ENCODE measurements at regions not wholly inside any gene's neighbourhood (a gene's known extent, or its start where the extent isn't known, plus 50 kb on each side); places are given as distances from the start of the nearest gene placed in this dataset.

DNA sequence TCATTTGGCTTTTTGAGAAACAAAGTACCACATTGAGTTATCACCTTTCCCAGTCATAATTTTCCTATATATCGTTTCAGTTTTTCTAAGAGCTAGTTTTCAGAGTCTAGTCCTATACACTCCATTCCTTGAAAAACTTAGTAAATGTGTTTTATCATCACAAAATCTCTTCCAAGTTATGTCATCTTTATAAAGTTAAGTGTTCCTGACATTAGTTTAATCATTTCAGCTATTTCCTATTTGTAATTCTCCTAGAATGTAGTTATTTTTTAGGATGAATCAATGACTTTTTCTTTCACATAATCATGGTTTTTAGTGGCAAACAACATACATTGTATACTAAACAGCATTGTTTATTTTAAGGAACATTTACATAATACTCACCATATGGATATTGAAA lies 191.7 kb upstream of the BET1 start:
- Histone ChIP-seq H3F3A (replicated peaks; ENCODE audit: low read depth) (no peaks in the 10 kb centered on the region), H3K79me2 (replicated peaks; ENCODE audit: insufficient read depth) (no peaks in the 10 kb centered on the region), H3K4me3 (no peak overlapping the region), H3K27me3 (ENCODE audit: insufficient read depth) (no peaks in the 10 kb centered on the region), H3K4me1 (ENCODE audit: insufficient read depth) (no peaks in the 10 kb centered on the region), H3K36me3 (ENCODE audit: insufficient read depth) (no peaks in the 10 kb centered on the region), H3K9me2 (ENCODE audit: insufficient read depth) (no peaks in the 10 kb centered on the region), H4K20me1 (replicated peaks; ENCODE audit: insufficient read depth) (no peaks in the 10 kb centered on the region), H2AFZ (no peak overlapping the region), H3K4me2 (no peak overlapping the region), H3K27ac (ENCODE audit: low read depth) (no peak overlapping the region)
- Mint-ChIP-seq H3K4me3 (no peak overlapping the region), H3K4me1 (peaks cover 4% of the 10 kb centered on the region), H3K27ac (no peak overlapping the region), H3K36me3 (ENCODE audit: low read depth) (peaks cover 5% of the 10 kb centered on the region; the same call in 2 of the 3 replicates), H3K27me3 (ENCODE audit: insufficient read depth, low read depth, poor library complexity) (no peaks in the 10 kb centered on the region), H3K9me3 (no peaks in the 10 kb centered on the region; the same call in 2 of the 3 replicates)
- ATAC-seq (no peak), DNase-seq (ENCODE audit: low spot score) (no peak)
- no peak for TF ChIP-seq POLR2AphosphoS5 (IDR thresholded peaks at IDR 0.05; ENCODE audit: low read depth)

DNA sequence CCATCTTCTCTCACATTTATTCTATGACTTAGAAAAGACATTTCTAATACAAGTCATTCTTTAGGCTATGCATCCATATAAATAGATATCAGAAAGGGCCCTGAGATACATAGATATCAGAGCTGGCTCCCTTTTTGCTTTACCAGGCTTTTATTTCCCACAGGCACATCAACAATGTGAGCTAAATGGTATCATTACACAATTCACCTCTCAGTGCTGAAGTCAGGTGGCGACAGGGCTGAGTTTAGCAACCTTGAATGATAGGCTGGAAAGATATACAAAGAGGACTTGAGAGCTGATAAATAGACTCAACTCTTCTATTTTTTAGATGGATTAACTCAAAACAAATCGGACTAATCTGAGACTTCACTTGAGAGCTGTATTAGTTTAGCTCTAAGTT lies 189.2 kb upstream of the COL1A2 start:
- Histone ChIP-seq H3K4me2 (no peak overlapping the region), H3K4me1 (ENCODE audit: insufficient read depth) (no peaks in the 10 kb centered on the region), H2AFZ (no peak overlapping the region), H4K20me1 (replicated peaks; ENCODE audit: insufficient read depth) (no peaks in the 10 kb centered on the region), H3K79me2 (replicated peaks; ENCODE audit: insufficient read depth) (no peaks in the 10 kb centered on the region), H3K27me3 (ENCODE audit: insufficient read depth) (no peaks in the 10 kb centered on the region), H3K9me2 (ENCODE audit: insufficient read depth) (no peaks in the 10 kb centered on the region; the same call in 1 of the 2 replicates), H3F3A (replicated peaks; ENCODE audit: low read depth) (no peaks in the 10 kb centered on the region), H3K36me3 (ENCODE audit: insufficient read depth) (no peaks in the 10 kb centered on the region), H3K4me3 (no peak overlapping the region), H3K27ac (ENCODE audit: low read depth) (no peak overlapping the region)
- Mint-ChIP-seq H3K4me3 (no peak overlapping the region), H3K27ac (no peak overlapping the region), H3K4me1 (no peaks in the 10 kb centered on the region), H3K27me3 (ENCODE audit: insufficient read depth, low read depth, poor library complexity) (peaks cover 2% of the 10 kb centered on the region), H3K36me3 (ENCODE audit: low read depth) (no peaks in the 10 kb centered on the region), H3K9me3 (no peaks in the 10 kb centered on the region)
- ATAC-seq (no peak), DNase-seq (ENCODE audit: low spot score) (no peak)
- no peak for TF ChIP-seq EZH2phosphoT487 (IDR thresholded peaks at IDR 0.05; ENCODE audit: unreplicated experiment)
- TF ChIP-seq EZH2 (IDR thresholded peaks at IDR 0.05; ENCODE audit: low read depth, unreplicated experiment) = no peak
- TF ChIP-seq, protein P1, sequence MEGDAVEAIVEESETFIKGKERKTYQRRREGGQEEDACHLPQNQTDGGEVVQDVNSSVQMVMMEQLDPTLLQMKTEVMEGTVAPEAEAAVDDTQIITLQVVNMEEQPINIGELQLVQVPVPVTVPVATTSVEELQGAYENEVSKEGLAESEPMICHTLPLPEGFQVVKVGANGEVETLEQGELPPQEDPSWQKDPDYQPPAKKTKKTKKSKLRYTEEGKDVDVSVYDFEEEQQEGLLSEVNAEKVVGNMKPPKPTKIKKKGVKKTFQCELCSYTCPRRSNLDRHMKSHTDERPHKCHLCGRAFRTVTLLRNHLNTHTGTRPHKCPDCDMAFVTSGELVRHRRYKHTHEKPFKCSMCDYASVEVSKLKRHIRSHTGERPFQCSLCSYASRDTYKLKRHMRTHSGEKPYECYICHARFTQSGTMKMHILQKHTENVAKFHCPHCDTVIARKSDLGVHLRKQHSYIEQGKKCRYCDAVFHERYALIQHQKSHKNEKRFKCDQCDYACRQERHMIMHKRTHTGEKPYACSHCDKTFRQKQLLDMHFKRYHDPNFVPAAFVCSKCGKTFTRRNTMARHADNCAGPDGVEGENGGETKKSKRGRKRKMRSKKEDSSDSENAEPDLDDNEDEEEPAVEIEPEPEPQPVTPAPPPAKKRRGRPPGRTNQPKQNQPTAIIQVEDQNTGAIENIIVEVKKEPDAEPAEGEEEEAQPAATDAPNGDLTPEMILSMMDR (conservative IDR thresholded peaks at IDR 0.05; ENCODE audit: low read depth in 2 of 2) = no peak
- no peak for TF ChIP-seq NANOG (IDR thresholded peaks at IDR 0.05; ENCODE audit: borderline replicate concordance)
- no peak for TF ChIP-seq ZNF331 (CRISPR knock-in tag; IDR thresholded peaks at IDR 0.05; ENCODE audit: low read depth)
- TF ChIP-seq, protein P2, sequence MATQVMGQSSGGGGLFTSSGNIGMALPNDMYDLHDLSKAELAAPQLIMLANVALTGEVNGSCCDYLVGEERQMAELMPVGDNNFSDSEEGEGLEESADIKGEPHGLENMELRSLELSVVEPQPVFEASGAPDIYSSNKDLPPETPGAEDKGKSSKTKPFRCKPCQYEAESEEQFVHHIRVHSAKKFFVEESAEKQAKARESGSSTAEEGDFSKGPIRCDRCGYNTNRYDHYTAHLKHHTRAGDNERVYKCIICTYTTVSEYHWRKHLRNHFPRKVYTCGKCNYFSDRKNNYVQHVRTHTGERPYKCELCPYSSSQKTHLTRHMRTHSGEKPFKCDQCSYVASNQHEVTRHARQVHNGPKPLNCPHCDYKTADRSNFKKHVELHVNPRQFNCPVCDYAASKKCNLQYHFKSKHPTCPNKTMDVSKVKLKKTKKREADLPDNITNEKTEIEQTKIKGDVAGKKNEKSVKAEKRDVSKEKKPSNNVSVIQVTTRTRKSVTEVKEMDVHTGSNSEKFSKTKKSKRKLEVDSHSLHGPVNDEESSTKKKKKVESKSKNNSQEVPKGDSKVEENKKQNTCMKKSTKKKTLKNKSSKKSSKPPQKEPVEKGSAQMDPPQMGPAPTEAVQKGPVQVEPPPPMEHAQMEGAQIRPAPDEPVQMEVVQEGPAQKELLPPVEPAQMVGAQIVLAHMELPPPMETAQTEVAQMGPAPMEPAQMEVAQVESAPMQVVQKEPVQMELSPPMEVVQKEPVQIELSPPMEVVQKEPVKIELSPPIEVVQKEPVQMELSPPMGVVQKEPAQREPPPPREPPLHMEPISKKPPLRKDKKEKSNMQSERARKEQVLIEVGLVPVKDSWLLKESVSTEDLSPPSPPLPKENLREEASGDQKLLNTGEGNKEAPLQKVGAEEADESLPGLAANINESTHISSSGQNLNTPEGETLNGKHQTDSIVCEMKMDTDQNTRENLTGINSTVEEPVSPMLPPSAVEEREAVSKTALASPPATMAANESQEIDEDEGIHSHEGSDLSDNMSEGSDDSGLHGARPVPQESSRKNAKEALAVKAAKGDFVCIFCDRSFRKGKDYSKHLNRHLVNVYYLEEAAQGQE (IDR thresholded peaks at IDR 0.05; ENCODE audit: unreplicated experiment) = no peak
- TF ChIP-seq, protein P3, sequence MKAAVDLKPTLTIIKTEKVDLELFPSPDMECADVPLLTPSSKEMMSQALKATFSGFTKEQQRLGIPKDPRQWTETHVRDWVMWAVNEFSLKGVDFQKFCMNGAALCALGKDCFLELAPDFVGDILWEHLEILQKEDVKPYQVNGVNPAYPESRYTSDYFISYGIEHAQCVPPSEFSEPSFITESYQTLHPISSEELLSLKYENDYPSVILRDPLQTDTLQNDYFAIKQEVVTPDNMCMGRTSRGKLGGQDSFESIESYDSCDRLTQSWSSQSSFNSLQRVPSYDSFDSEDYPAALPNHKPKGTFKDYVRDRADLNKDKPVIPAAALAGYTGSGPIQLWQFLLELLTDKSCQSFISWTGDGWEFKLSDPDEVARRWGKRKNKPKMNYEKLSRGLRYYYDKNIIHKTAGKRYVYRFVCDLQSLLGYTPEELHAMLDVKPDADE (IDR thresholded peaks at IDR 0.05) = no peak
- TF ChIP-seq STAT1 (IDR thresholded peaks at IDR 0.05; ENCODE audit: unreplicated experiment) = no peak
- TF ChIP-seq, protein P4, sequence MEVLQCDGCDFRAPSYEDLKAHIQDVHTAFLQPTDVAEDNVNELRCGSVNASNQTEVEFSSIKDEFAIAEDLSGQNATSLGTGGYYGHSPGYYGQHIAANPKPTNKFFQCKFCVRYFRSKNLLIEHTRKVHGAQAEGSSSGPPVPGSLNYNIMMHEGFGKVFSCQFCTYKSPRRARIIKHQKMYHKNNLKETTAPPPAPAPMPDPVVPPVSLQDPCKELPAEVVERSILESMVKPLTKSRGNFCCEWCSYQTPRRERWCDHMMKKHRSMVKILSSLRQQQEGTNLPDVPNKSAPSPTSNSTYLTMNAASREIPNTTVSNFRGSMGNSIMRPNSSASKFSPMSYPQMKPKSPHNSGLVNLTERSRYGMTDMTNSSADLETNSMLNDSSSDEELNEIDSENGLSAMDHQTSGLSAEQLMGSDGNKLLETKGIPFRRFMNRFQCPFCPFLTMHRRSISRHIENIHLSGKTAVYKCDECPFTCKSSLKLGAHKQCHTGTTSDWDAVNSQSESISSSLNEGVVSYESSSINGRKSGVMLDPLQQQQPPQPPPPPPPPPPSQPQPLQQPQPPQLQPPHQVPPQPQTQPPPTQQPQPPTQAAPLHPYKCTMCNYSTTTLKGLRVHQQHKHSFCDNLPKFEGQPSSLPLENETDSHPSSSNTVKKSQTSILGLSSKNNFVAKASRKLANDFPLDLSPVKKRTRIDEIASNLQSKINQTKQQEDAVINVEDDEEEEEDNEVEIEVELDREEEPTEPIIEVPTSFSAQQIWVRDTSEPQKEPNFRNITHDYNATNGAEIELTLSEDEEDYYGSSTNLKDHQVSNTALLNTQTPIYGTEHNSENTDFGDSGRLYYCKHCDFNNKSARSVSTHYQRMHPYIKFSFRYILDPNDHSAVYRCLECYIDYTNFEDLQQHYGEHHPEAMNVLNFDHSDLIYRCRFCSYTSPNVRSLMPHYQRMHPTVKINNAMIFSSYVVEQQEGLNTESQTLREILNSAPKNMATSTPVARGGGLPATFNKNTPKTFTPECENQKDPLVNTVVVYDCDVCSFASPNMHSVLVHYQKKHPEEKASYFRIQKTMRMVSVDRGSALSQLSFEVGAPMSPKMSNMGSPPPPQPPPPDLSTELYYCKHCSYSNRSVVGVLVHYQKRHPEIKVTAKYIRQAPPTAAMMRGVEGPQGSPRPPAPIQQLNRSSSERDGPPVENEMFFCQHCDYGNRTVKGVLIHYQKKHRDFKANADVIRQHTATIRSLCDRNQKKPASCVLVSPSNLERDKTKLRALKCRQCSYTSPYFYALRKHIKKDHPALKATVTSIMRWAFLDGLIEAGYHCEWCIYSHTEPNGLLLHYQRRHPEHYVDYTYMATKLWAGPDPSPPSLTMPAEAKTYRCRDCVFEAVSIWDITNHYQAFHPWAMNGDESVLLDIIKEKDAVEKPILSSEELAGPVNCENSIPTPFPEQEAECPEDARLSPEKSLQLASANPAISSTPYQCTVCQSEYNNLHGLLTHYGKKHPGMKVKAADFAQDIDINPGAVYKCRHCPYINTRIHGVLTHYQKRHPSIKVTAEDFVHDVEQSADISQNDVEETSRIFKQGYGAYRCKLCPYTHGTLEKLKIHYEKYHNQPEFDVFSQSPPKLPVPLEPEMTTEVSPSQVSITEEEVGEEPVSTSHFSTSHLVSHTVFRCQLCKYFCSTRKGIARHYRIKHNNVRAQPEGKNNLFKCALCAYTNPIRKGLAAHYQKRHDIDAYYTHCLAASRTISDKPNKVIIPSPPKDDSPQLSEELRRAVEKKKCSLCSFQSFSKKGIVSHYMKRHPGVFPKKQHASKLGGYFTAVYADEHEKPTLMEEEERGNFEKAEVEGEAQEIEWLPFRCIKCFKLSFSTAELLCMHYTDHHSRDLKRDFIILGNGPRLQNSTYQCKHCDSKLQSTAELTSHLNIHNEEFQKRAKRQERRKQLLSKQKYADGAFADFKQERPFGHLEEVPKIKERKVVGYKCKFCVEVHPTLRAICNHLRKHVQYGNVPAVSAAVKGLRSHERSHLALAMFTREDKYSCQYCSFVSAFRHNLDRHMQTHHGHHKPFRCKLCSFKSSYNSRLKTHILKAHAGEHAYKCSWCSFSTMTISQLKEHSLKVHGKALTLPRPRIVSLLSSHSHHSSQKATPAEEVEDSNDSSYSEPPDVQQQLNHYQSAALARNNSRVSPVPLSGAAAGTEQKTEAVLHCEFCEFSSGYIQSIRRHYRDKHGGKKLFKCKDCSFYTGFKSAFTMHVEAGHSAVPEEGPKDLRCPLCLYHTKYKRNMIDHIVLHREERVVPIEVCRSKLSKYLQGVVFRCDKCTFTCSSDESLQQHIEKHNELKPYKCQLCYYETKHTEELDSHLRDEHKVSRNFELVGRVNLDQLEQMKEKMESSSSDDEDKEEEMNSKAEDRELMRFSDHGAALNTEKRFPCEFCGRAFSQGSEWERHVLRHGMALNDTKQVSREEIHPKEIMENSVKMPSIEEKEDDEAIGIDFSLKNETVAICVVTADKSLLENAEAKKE (CRISPR knock-in tag; IDR thresholded peaks at IDR 0.05) = no peak
- no peak for TF ChIP-seq POLR2AphosphoS5 (IDR thresholded peaks at IDR 0.05; ENCODE audit: low read depth)
